ENCODE measurements at regions not wholly inside any gene's neighbourhood (a gene's known extent, or its start where the extent isn't known, plus 50 kb on each side); places are given as distances from the start of the nearest gene placed in this dataset.
A peak's percentile ranks its signal among the peaks of the same experiment; 100 is the strongest.

- no peaks in the 10 kb centered on the region for H3K36me3 ChIP-seq (ENCODE audit: insufficient read depth, low read length)
- no peaks in the 10 kb centered on the region for H4K20me1 ChIP-seq (ENCODE audit: insufficient read depth, low read length)
- no peak overlapping the region for H3K4me3 ChIP-seq (ENCODE audit: insufficient read depth, low read length)
- DNase-seq (ENCODE audit: insufficient read length, low spot score, missing footprints), result no peak
- no peak overlapping the region for H3K4me2 ChIP-seq (ENCODE audit: insufficient read depth, low read length)
- no peaks in the 10 kb centered on the region for H3K27me3 ChIP-seq (ENCODE audit: insufficient read depth, low read length)
- no peaks in the 10 kb centered on the region for H3K79me2 ChIP-seq (ENCODE audit: insufficient read depth, low read length)
- no peak overlapping the region for H2AFZ ChIP-seq (ENCODE audit: low read length)
- H3K9me3 ChIP-seq (ENCODE audit: low read depth, low read length), result no peaks in the 10 kb centered on the region
- H3K4me1 ChIP-seq (ENCODE audit: insufficient read depth, low read length), result peaks cover 8% of the 10 kb centered on the region
- TF ChIP-seq, protein P1, sequence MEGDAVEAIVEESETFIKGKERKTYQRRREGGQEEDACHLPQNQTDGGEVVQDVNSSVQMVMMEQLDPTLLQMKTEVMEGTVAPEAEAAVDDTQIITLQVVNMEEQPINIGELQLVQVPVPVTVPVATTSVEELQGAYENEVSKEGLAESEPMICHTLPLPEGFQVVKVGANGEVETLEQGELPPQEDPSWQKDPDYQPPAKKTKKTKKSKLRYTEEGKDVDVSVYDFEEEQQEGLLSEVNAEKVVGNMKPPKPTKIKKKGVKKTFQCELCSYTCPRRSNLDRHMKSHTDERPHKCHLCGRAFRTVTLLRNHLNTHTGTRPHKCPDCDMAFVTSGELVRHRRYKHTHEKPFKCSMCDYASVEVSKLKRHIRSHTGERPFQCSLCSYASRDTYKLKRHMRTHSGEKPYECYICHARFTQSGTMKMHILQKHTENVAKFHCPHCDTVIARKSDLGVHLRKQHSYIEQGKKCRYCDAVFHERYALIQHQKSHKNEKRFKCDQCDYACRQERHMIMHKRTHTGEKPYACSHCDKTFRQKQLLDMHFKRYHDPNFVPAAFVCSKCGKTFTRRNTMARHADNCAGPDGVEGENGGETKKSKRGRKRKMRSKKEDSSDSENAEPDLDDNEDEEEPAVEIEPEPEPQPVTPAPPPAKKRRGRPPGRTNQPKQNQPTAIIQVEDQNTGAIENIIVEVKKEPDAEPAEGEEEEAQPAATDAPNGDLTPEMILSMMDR (IDR thresholded peaks at IDR 0.05; ENCODE audit: extremely low read depth, low read depth, low read length), result no peak
- no peak overlapping the region for H3K27ac ChIP-seq (ENCODE audit: low read depth, low read length)
These were observed 488.4 kb downstream of the ENC1 start for GRCh38 chr5:74152136-74152535.

GRCh38 chr5:74149395-74149794 is 491.1 kb downstream of the ENC1 start:
- Histone ChIP-seq H3K27me3 (ENCODE audit: insufficient read depth, low read length) (no peaks in the 10 kb centered on the region), H3K4me3 (ENCODE audit: insufficient read depth, low read length) (no peak overlapping the region), H3K4me2 (ENCODE audit: insufficient read depth, low read length) (peak overlapping the region; percentile 21), H3K4me1 (ENCODE audit: insufficient read depth, low read length) (peaks cover 8% of the 10 kb centered on the region), H3K9me3 (ENCODE audit: low read depth, low read length) (no peaks in the 10 kb centered on the region), H3K36me3 (ENCODE audit: insufficient read depth, low read length) (no peaks in the 10 kb centered on the region), H4K20me1 (ENCODE audit: insufficient read depth, low read length) (no peaks in the 10 kb centered on the region), H2AFZ (ENCODE audit: low read length) (no peak overlapping the region), H3K27ac (ENCODE audit: low read depth, low read length) (no peak overlapping the region), H3K79me2 (ENCODE audit: insufficient read depth, low read length) (no peaks in the 10 kb centered on the region)
- TF ChIP-seq, protein P1 (IDR thresholded peaks at IDR 0.05; ENCODE audit: extremely low read depth, low read depth, low read length), result no peak
- DNase-seq (ENCODE audit: insufficient read length, low spot score, missing footprints), result no peak

- H3K4me3 ChIP-seq (ENCODE audit: insufficient read depth, low read length), result no peak overlapping the region
- DNase-seq (ENCODE audit: insufficient read length, low spot score, missing footprints), result no peak
- no peak overlapping the region for H2AFZ ChIP-seq (ENCODE audit: low read length)
- H3K9me3 ChIP-seq (ENCODE audit: low read depth, low read length), result no peaks in the 10 kb centered on the region
- TF ChIP-seq, protein P1 (IDR thresholded peaks at IDR 0.05; ENCODE audit: extremely low read depth, low read depth, low read length), result no peak
- no peak overlapping the region for H3K4me2 ChIP-seq (ENCODE audit: insufficient read depth, low read length)
- H3K27ac ChIP-seq (ENCODE audit: low read depth, low read length), result no peak overlapping the region
- H3K36me3 ChIP-seq (ENCODE audit: insufficient read depth, low read length), result no peaks in the 10 kb centered on the region
- H4K20me1 ChIP-seq (ENCODE audit: insufficient read depth, low read length), result no peaks in the 10 kb centered on the region
- H3K27me3 ChIP-seq (ENCODE audit: insufficient read depth, low read length), result no peaks in the 10 kb centered on the region
- H3K79me2 ChIP-seq (ENCODE audit: insufficient read depth, low read length), result no peaks in the 10 kb centered on the region
- peaks cover 8% of the 10 kb centered on the region for H3K4me1 ChIP-seq (ENCODE audit: insufficient read depth, low read length)
These were observed 492.2 kb downstream of the ENC1 start for GRCh38 chr5:74148321-74148720.

GRCh38 chr5:74146796-74147195 is 493.7 kb downstream of the ENC1 start:
- Histone ChIP-seq H3K27me3 (ENCODE audit: insufficient read depth, low read length) (no peaks in the 10 kb centered on the region), H3K4me1 (ENCODE audit: insufficient read depth, low read length) (peaks cover 8% of the 10 kb centered on the region), H3K36me3 (ENCODE audit: insufficient read depth, low read length) (no peaks in the 10 kb centered on the region), H3K79me2 (ENCODE audit: insufficient read depth, low read length) (no peaks in the 10 kb centered on the region), H2AFZ (ENCODE audit: low read length) (no peak overlapping the region), H3K27ac (ENCODE audit: low read depth, low read length) (no peak overlapping the region), H3K9me3 (ENCODE audit: low read depth, low read length) (no peaks in the 10 kb centered on the region), H4K20me1 (ENCODE audit: insufficient read depth, low read length) (no peaks in the 10 kb centered on the region), H3K4me3 (ENCODE audit: insufficient read depth, low read length) (no peak overlapping the region), H3K4me2 (ENCODE audit: insufficient read depth, low read length) (no peak overlapping the region)
- TF ChIP-seq, protein P1 (IDR thresholded peaks at IDR 0.05; ENCODE audit: extremely low read depth, low read depth, low read length), result no peak
- no peak for DNase-seq (ENCODE audit: insufficient read length, low spot score, missing footprints)
